ENCODE measurements at regions not wholly inside any gene's neighbourhood (a gene's known extent, or its start where the extent isn't known, plus 50 kb on each side); places are given as distances from the start of the nearest gene placed in this dataset.

GRCh38 chr5:8481007-8481406 is 612.1 kb downstream of the MTRR start:
- no peaks in the 10 kb centered on the region for H3K36me3 ChIP-seq (ENCODE audit: control insufficient read depth in 4 of 4, insufficient read depth in 4 of 4, low read length in 4 of 4)
- DNase-seq (no peak), ATAC-seq (ENCODE audit: insufficient read depth, low FRiP score) (no peak)
- 93 to 97% methylated on average over 2 of the region's 2 CpGs for WGBS, 2 donors
- no peak overlapping the region for H3K4me3 ChIP-seq
- no peak for TF ChIP-seq CTCF (IDR thresholded peaks at IDR 0.05; ENCODE audit: control extremely low read depth, extremely low read depth)
- H3K27ac ChIP-seq (ENCODE audit: low read depth in 1 of 2, low read length in 1 of 2), result no peak overlapping the region
- H3K9ac ChIP-seq (ENCODE audit: insufficient read depth in 1 of 2, low read length in 2 of 2), result no peak overlapping the region
- no peaks in the 10 kb centered on the region for H3K9me3 ChIP-seq (ENCODE audit: control insufficient read depth in 4 of 4, insufficient read depth in 3 of 4, low read length in 3 of 4)
- no peaks in the 10 kb centered on the region for H3K27me3 ChIP-seq (ENCODE audit: control insufficient read depth in 3 of 3, insufficient read depth in 3 of 3, low read length in 2 of 3)
- no peaks in the 10 kb centered on the region for H3K4me1 ChIP-seq (ENCODE audit: control insufficient read depth in 5 of 5, insufficient read depth in 5 of 5, low read length in 5 of 5)

GRCh38 chr5:8491254-8491653 is 622.3 kb downstream of the MTRR start:
- DNase-seq (no peak), ATAC-seq (ENCODE audit: insufficient read depth, low FRiP score) (no peak)
- Histone ChIP-seq H3K36me3 (ENCODE audit: control insufficient read depth in 4 of 4, insufficient read depth in 4 of 4, low read length in 4 of 4) (no peaks in the 10 kb centered on the region), H3K4me1 (ENCODE audit: control insufficient read depth in 5 of 5, insufficient read depth in 5 of 5, low read length in 5 of 5) (no peaks in the 10 kb centered on the region), H3K4me3 (no peak overlapping the region), H3K9ac (ENCODE audit: insufficient read depth in 1 of 2, low read length in 2 of 2) (no peak overlapping the region), H3K9me3 (ENCODE audit: control insufficient read depth in 4 of 4, insufficient read depth in 3 of 4, low read length in 3 of 4) (peaks cover 0 to 8% (median 3%) of the 10 kb centered on the region in 4 donors), H3K27me3 (ENCODE audit: control insufficient read depth in 3 of 3, insufficient read depth in 3 of 3, low read length in 2 of 3) (no peaks in the 10 kb centered on the region), H3K27ac (ENCODE audit: low read depth in 1 of 2, low read length in 1 of 2) (no peak overlapping the region)
- no peak for TF ChIP-seq CTCF (IDR thresholded peaks at IDR 0.05; ENCODE audit: control extremely low read depth, extremely low read depth)

- Histone ChIP-seq H3K4me3 (no peak overlapping the region), H3K36me3 (ENCODE audit: control insufficient read depth in 4 of 4, insufficient read depth in 4 of 4, low read length in 4 of 4) (no peaks in the 10 kb centered on the region), H3K27me3 (ENCODE audit: control insufficient read depth in 3 of 3, insufficient read depth in 3 of 3, low read length in 2 of 3) (no peaks in the 10 kb centered on the region), H3K9me3 (ENCODE audit: control insufficient read depth in 4 of 4, insufficient read depth in 3 of 4, low read length in 3 of 4) (peaks cover 0 to 8% (median 4%) of the 10 kb centered on the region in 4 donors), H3K27ac (ENCODE audit: low read depth in 1 of 2, low read length in 1 of 2) (no peak overlapping the region), H3K9ac (ENCODE audit: insufficient read depth in 1 of 2, low read length in 2 of 2) (no peak overlapping the region), H3K4me1 (ENCODE audit: control insufficient read depth in 5 of 5, insufficient read depth in 5 of 5, low read length in 5 of 5) (no peaks in the 10 kb centered on the region)
- DNase-seq (peak in 2 of 3 donors; percentile 45 to 76), ATAC-seq (ENCODE audit: insufficient read depth, low FRiP score) (no peak)
- no peak for TF ChIP-seq CTCF (IDR thresholded peaks at IDR 0.05; ENCODE audit: control extremely low read depth, extremely low read depth)
These were observed 624.2 kb downstream of the MTRR start for GRCh38 chr5:8493176-8493575.

GRCh38 chr5:8500426-8500825 is 631.5 kb downstream of the MTRR start:
- H3K36me3 ChIP-seq (ENCODE audit: control insufficient read depth in 4 of 4, insufficient read depth in 4 of 4, low read length in 4 of 4), result no peaks in the 10 kb centered on the region
- H3K27ac ChIP-seq (ENCODE audit: low read depth in 1 of 2, low read length in 1 of 2), result no peak overlapping the region
- no peak for ATAC-seq (ENCODE audit: insufficient read depth, low FRiP score)
- WGBS, 2 donors, result 71 to 90% methylated on average over 3 of the region's 3 CpGs
- no peaks in the 10 kb centered on the region for H3K27me3 ChIP-seq (ENCODE audit: control insufficient read depth in 3 of 3, insufficient read depth in 3 of 3, low read length in 2 of 3)
- no peak overlapping the region for H3K9ac ChIP-seq (ENCODE audit: insufficient read depth in 1 of 2, low read length in 2 of 2)
- H3K4me1 ChIP-seq (ENCODE audit: control insufficient read depth in 5 of 5, insufficient read depth in 5 of 5, low read length in 5 of 5), result no peaks in the 10 kb centered on the region
- H3K4me3 ChIP-seq, result no peak overlapping the region
- no peak for TF ChIP-seq CTCF (IDR thresholded peaks at IDR 0.05; ENCODE audit: control extremely low read depth, extremely low read depth)
- no peak for DNase-seq
- H3K9me3 ChIP-seq (ENCODE audit: control insufficient read depth in 4 of 4, insufficient read depth in 3 of 4, low read length in 3 of 4), result peaks cover 0 to 5% (median 2%) of the 10 kb centered on the region in 4 donors

Measured in lung (tissue), 11 donors.